H1 (cell line): ENCODE measurements at regions not wholly inside any gene's neighbourhood (a gene's known extent, or its start where the extent isn't known, plus 50 kb on each side); places are given as distances from the start of the nearest gene placed in this dataset.

Experiments
- CTCF ChIA-PET: fragments of 300-600 bp; sonication (Branson Sonifier 250); formaldehyde crosslinking; loops from one replicate; lab custom pipeline; 2021; ENCODE audit not compliant: partially characterized antibody; lab: Charles Lee
- POLR2A ChIA-PET: fragments of 300-600 bp; sonication (Branson Sonifier 250); formaldehyde crosslinking; loops from one replicate; lab custom pipeline; 2021; ENCODE audit warnings: inconsistent platforms; ENCODE audit not compliant: partially characterized antibody; lab: Charles Lee
- DNase-seq, 2 experiments: peaks; one replicate each; pipeline versions ENCODE4 v3.0.0 to v3.0.0-alpha.2; 2010 to 2022; ENCODE audit warnings: low spot score in 2 of 2, low read depth in 1 of 2, mixed read lengths in 1 of 2
- FAIRE-seq: peaks from 2 replicates; lab custom pipeline; 2011; peaks lifted over from hg19 to GRCh38; lab: Jason Lieb, UNC
- H2AFZ ChIP-seq: 2 replicates; pipeline ENCODE4 v1.8.1; 2012; ENCODE audit warnings: low read length, inconsistent platforms
- H2AK5ac ChIP-seq: 2 replicates; pipeline ENCODE4 v1.6.1; 2013; ENCODE audit warnings: low read depth, low read length
- H2BK120ac ChIP-seq: replicated peaks from 2 replicates; pipeline ENCODE3; 2013; ENCODE audit warnings: low read depth, low read length, inconsistent platforms
- H2BK12ac ChIP-seq: 2 replicates; pipeline ENCODE4 v1.6.1; 2013; ENCODE audit warnings: low read depth, low read length
- H2BK15ac ChIP-seq: 2 replicates; pipeline ENCODE4 v1.6.1; 2013; ENCODE audit warnings: low read length
- H2BK20ac ChIP-seq: 2 replicates; pipeline ENCODE4 v1.6.1; 2013; ENCODE audit warnings: low read length
- H2BK5ac ChIP-seq: 2 replicates; pipeline ENCODE4 v1.6.1; 2013; ENCODE audit warnings: low read depth, low read length
- H3K14ac ChIP-seq: 2 replicates; pipeline ENCODE4 v1.6.1; 2013; ENCODE audit warnings: inconsistent platforms; ENCODE audit not compliant: insufficient read length
- H3K18ac ChIP-seq: 2 replicates; pipeline ENCODE4 v1.6.1; 2013; ENCODE audit warnings: low read length; ENCODE audit errors: extremely low read depth
- H3K23ac ChIP-seq: 2 replicates; pipeline ENCODE4 v1.6.1; 2013; ENCODE audit warnings: inconsistent platforms; ENCODE audit not compliant: insufficient read length
- H3K23me2 ChIP-seq: 2 replicates; pipeline ENCODE4 v1.6.1; 2013; ENCODE audit warnings: low read depth, low read length
- H3K27ac ChIP-seq: 2 replicates; pipeline ENCODE4 v1.6.1; 2011; ENCODE audit warnings: low read depth, low read length, inconsistent platforms
- H3K27me3 ChIP-seq, 4 experiments: replicated peaks in 1 of 4; 1 replicate in 1 of 4; 2 replicates in 3 of 4; pipeline versions ENCODE4 v1.6.1 to v1.8.1; 2011 to 2013; ENCODE audit warnings: low read length in 3 of 4, mild to moderate bottlenecking in 3 of 4, inconsistent platforms in 2 of 4, mixed read lengths in 2 of 4, moderate library complexity in 1 of 4; ENCODE audit not compliant: control insufficient read depth in 3 of 4, insufficient read depth in 3 of 4; ENCODE audit errors: extremely low read depth in 1 of 4
- H3K36me3 ChIP-seq, 4 experiments: 2 replicates each; pipeline versions ENCODE4 v1.6.1 to v1.8.1; 2011 to 2013; ENCODE audit warnings: mild to moderate bottlenecking in 4 of 4, low read length in 3 of 4, moderate library complexity in 2 of 4, control low read depth in 1 of 4, inconsistent platforms in 1 of 4; ENCODE audit not compliant: insufficient read depth in 4 of 4, control insufficient read depth in 2 of 4
- H3K4ac ChIP-seq: replicated peaks from 2 replicates; pipeline ENCODE3; 2013; ENCODE audit warnings: low read length, low read depth, mixed read lengths, inconsistent platforms; ENCODE audit not compliant: insufficient read length
- H3K4me1 ChIP-seq, 4 experiments: replicated peaks in 1 of 4; 1 replicate in 1 of 4; 2 replicates in 3 of 4; pipeline versions ENCODE4 v1.6.1 to v1.8.1; 2011 to 2013; ENCODE audit warnings: low read length in 3 of 4, inconsistent platforms in 2 of 4, mixed read lengths in 1 of 4; ENCODE audit not compliant: insufficient read depth in 4 of 4, control insufficient read depth in 3 of 4
- H3K4me2 ChIP-seq, 2 experiments: 2 replicates each; pipeline versions ENCODE4 v1.6.1 to v1.8.1; 2011 to 2013; ENCODE audit warnings: low read depth in 2 of 2, low read length in 2 of 2, control low read depth in 1 of 2, inconsistent platforms in 1 of 2, mild to moderate bottlenecking in 1 of 2; ENCODE audit not compliant: insufficient read depth in 1 of 2
- H3K4me3 ChIP-seq, 4 experiments: fragments of 200-600, 300-600 bp in 1 of 4; sonication (generic), shearing (Covaris generic), sonication (Bioruptor Twin) in 1 of 4; 2 replicates each; pipeline versions ENCODE4 v1.5.1 to v1.8.1; 2011 to 2016; ENCODE audit warnings: low read length in 4 of 4, low read depth in 3 of 4, control low read depth in 2 of 4, inconsistent platforms in 2 of 4, mild to moderate bottlenecking in 2 of 4, mixed read lengths in 1 of 4, moderate library complexity in 1 of 4; ENCODE audit not compliant: insufficient read depth in 2 of 4; ENCODE audit errors: extremely low read depth in 1 of 4
- H3K56ac ChIP-seq: replicated peaks from 2 replicates; pipeline ENCODE3; 2013; ENCODE audit warnings: low read depth, mild to moderate bottlenecking, mixed read lengths, low read length, inconsistent platforms; ENCODE audit not compliant: insufficient read length
- H3K79me1 ChIP-seq: 2 replicates; pipeline ENCODE4 v1.6.1; 2013; ENCODE audit warnings: low read depth, low read length, control low read depth
- H3K79me2 ChIP-seq, 2 experiments: 2 replicates each; pipeline versions ENCODE4 v1.6.1 to v1.8.1; 2012 to 2013; ENCODE audit warnings: low read length in 2 of 2, mild to moderate bottlenecking in 2 of 2, inconsistent platforms in 1 of 2; ENCODE audit not compliant: insufficient read depth in 2 of 2, control insufficient read depth in 1 of 2
- H3K9ac ChIP-seq, 4 experiments: replicated peaks in 1 of 4; 1 replicate in 1 of 4; 2 replicates in 3 of 4; pipeline versions ENCODE4 v1.6.1 to v1.8.1; 2011 to 2013; ENCODE audit warnings: low read depth in 3 of 4, low read length in 3 of 4, control low read depth in 2 of 4, mild to moderate bottlenecking in 2 of 4, moderate library complexity in 2 of 4, inconsistent platforms in 1 of 4; ENCODE audit errors: extremely low read depth in 1 of 4
- H3K9me3 ChIP-seq, 2 experiments: 2 replicates each; pipeline versions ENCODE4 v1.6.1 to v1.8.1; 2012 to 2013; ENCODE audit warnings: mild to moderate bottlenecking in 2 of 2, moderate library complexity in 2 of 2, control low read depth in 1 of 2, inconsistent platforms in 1 of 2, low read depth in 1 of 2, low read length in 1 of 2, mixed read lengths in 1 of 2; ENCODE audit not compliant: insufficient read depth in 2 of 2
- H4K20me1 ChIP-seq, 2 experiments: replicated peaks in 1 of 2; 2 replicates each; pipeline versions ENCODE3 to v1.8.1; 2011 to 2013; ENCODE audit warnings: inconsistent platforms in 2 of 2, low read length in 2 of 2, mild to moderate bottlenecking in 1 of 2; ENCODE audit not compliant: insufficient read depth in 2 of 2, control insufficient read depth in 1 of 2
- H4K5ac ChIP-seq: 2 replicates; pipeline ENCODE4 v1.6.1; 2013; ENCODE audit warnings: low read length, low read depth, mixed read lengths, inconsistent platforms; ENCODE audit not compliant: insufficient read length
- H4K8ac ChIP-seq: 2 replicates; pipeline ENCODE4 v1.8.0; 2013; ENCODE audit warnings: mild to moderate bottlenecking, moderate library complexity, low read length, inconsistent platforms; ENCODE audit not compliant: insufficient read depth; ENCODE audit errors: extremely low read depth
- H4K91ac ChIP-seq: replicated peaks from 2 replicates; pipeline ENCODE3; 2013; ENCODE audit warnings: low read length, mixed read lengths, inconsistent platforms; ENCODE audit not compliant: insufficient read length
- E2F6 ChIP-seq: IDR thresholded peaks from 2 replicates; pipeline ENCODE4 v1.6.1; 2012; ENCODE audit warnings: inconsistent platforms
- SIX5 ChIP-seq: IDR thresholded peaks from 2 replicates; pipeline ENCODE4 v1.6.1; 2011; ENCODE audit warnings: mild to moderate bottlenecking, low read depth, low read length
- TCF12 ChIP-seq: IDR thresholded peaks from 2 replicates; pipeline ENCODE4 v1.6.1; 2011; ENCODE audit warnings: low read depth, mild to moderate bottlenecking, low read length
- WGBS, 2 experiments: shearing (Covaris generic) in 1 of 2; methylation state at CpG; one replicate each; pipeline versions ENCODE4 v1.1.6 to v1.1.7; 2013 to 2015; ENCODE audit warnings: low lambda C conversion rate in 2 of 2, mixed read lengths in 2 of 2, inconsistent platforms in 1 of 2, low coverage in 1 of 2, missing lambda C conversion rate in 1 of 2; ENCODE audit not compliant: insufficient replicate concordance in 2 of 2, insufficient coverage in 1 of 2, insufficient read length in 1 of 2; ENCODE audit errors: extremely low coverage in 1 of 2, missing lambda C conversion rate in 1 of 2; 5-methylcytosine and 5-hydroxymethylcytosine counted together

- no peak for FAIRE-seq
- Histone ChIP-seq H2BK5ac (no peak overlapping the region), H3K36me3 (no peaks in the 10 kb centered on the region), H3K4ac (no peak overlapping the region), H3K27ac (no peak overlapping the region), H3K79me2 (no peaks in the 10 kb centered on the region), H3K9me3 (0 out of 4 replicates have a peak, but pooled peaks cover 0 to 6% of the 10 kb centered on the region in 2 experiments), H3K4me1 (no peaks in the 10 kb centered on the region), H2AFZ (no peak overlapping the region), H2AK5ac (no peak overlapping the region), H2BK120ac (no peak overlapping the region), H4K20me1 (no peaks in the 10 kb centered on the region), H2BK20ac (no peak overlapping the region), H2BK12ac (no peak overlapping the region), H3K79me1 (no peaks in the 10 kb centered on the region), H3K14ac (no peak overlapping the region), H3K4me2 (no peak overlapping the region), H3K18ac (no peak overlapping the region), H3K23ac (no peak overlapping the region), H3K4me3 (no peak overlapping the region), H3K9ac (no peak overlapping the region), H4K91ac (no peak overlapping the region), H3K23me2 (no peaks in the 10 kb centered on the region), H2BK15ac (no peak overlapping the region), H3K56ac (no peak overlapping the region), H3K27me3 (no peaks in the 10 kb centered on the region), H4K5ac (no peak overlapping the region), H4K8ac (no peak overlapping the region)
- WGBS, 2 experiments = 81% methylated on average over 1 of the region's 1 CpG; no CpG with 5 or more reads in 1 of the 2 experiments
- TF ChIP-seq E2F6 = no peak
- TF ChIP-seq TCF12 = no peak
- no peak for TF ChIP-seq SIX5
- no peak for DNase-seq
- POLR2A ChIA-PET = no interaction called here
- CTCF ChIA-PET = interaction anchor here (0.8 to 1.7 kb wide), 2 partner anchors 13 to 60 kb away, joined by 3 read pairs; no protein-coding TSS in a partner anchor
Observed at GRCh38 chr21:38929652-38930051, 123.9 kb downstream of the ETS2 start.
